ENCODE measurements at regions not wholly inside any gene's neighbourhood (a gene's known extent, or its start where the extent isn't known, plus 50 kb on each side); places are given as distances from the start of the nearest gene placed in this dataset.
"Not testable (repeated sequence)": the region's sequence is repeated elsewhere in the genome, so short reads cannot be mapped to it uniquely, and the experiment has no call there.

DNA sequence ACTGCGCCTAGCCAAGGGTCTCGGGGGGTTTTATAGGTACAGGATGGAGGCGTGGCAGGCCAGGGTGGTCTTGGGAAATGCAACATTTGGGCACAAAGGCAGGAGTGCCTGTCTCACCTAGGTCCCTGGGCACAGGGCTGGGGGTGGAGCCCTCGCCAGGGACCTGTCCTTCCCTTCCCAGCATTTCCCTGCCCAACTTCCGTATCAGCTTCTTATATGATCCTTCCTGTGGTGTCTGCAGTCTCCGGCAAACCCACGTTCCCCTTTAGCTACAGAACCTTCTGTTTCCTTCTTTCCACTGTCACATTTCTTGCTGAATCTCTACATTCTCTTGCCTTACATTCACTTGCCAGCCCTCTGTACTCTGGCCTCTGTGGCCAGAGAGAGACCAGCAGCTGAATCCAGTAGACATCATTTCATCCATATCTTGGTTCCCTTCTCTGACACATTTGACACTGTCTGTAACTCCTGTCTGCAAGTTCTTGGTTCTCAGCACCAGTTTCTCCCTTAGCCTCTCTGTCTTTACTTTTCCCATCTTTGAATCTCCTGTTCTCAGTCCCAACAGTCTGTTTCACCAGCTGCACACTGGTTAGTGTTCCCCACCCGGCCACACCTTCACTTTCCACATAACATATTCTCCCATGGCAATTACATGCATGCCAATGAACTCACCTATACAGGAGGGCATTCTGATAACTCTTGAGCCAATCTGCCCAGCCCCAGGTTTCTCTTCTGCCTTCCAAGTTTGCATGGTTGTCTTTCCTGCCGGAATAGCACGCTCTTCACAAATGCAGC is 134.7 kb upstream of the ZNF608 start:
- Mint-ChIP-seq H3K27ac (ENCODE audit: low read depth) (no peak overlapping the region), H3K27me3 (no peaks in the 10 kb centered on the region), H3K36me3 (ENCODE audit: insufficient read depth) (no peaks in the 10 kb centered on the region), H3K9me3 (peaks cover 12% of the 10 kb centered on the region), H3K4me3 (no peak overlapping the region), H3K4me1 (no peaks in the 10 kb centered on the region)
- DNase-seq (ENCODE audit: low spot score in 2 of 2): no peak
- ATAC-seq (replicated peaks; ENCODE audit: extremely low read depth, poor library complexity, severe bottlenecking): no peak

- Mint-ChIP-seq H3K9me3 (peaks cover 6% of the 10 kb centered on the region), H3K4me1 (no peaks in the 10 kb centered on the region), H3K36me3 (ENCODE audit: insufficient read depth) (no peaks in the 10 kb centered on the region), H3K27ac (ENCODE audit: low read depth) (no peak overlapping the region), H3K27me3 (no peaks in the 10 kb centered on the region), H3K4me3 (no peak overlapping the region)
- no peak for ATAC-seq (replicated peaks; ENCODE audit: extremely low read depth, poor library complexity, severe bottlenecking)
- no peak for DNase-seq (ENCODE audit: low spot score in 2 of 2)
These were observed 137.2 kb upstream of the ZNF608 start for GRCh38 chr5:124883681-124884080.

- Mint-ChIP-seq H3K27ac (ENCODE audit: low read depth) (no peak overlapping the region), H3K27me3 (no peaks in the 10 kb centered on the region), H3K36me3 (ENCODE audit: insufficient read depth) (no peaks in the 10 kb centered on the region), H3K9me3 (peaks cover 2% of the 10 kb centered on the region), H3K4me3 (no peak overlapping the region), H3K4me1 (no peaks in the 10 kb centered on the region)
- no peak for ATAC-seq (replicated peaks; ENCODE audit: extremely low read depth, poor library complexity, severe bottlenecking)
- no peak for DNase-seq (ENCODE audit: low spot score in 2 of 2)
These were observed 137.7 kb upstream of the ZNF608 start for GRCh38 chr5:124884114-124884513.

DNA sequence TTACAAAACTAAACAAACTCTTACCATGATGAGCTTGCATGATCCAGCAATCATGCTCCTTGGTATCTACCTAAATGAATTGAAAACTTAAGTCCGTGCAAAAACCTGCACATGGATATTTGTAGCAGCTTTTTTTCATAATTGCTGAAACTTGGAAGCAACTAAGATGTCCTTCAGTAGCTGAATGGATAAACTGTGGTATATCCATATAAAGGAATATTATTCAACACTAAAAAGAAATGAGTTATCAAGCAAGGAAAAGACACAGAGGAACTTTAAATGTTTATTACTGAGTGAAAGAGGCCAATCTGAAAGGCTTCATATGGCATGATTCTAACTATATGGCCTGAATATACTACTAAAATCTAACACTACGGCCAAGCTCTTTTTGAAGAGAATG is 139.1 kb upstream of the ZNF608 start:
- ATAC-seq (replicated peaks; ENCODE audit: extremely low read depth, poor library complexity, severe bottlenecking): no peak
- Mint-ChIP-seq H3K27ac (ENCODE audit: low read depth) (no peak overlapping the region), H3K4me1 (no peaks in the 10 kb centered on the region), H3K27me3 (no peaks in the 10 kb centered on the region), H3K9me3 (no peaks in the 10 kb centered on the region), H3K36me3 (ENCODE audit: insufficient read depth) (no peaks in the 10 kb centered on the region), H3K4me3 (no peak overlapping the region)
- DNase-seq (ENCODE audit: low spot score in 2 of 2): no peak

- H3K4me1 Mint-ChIP-seq: no peaks in the 10 kb centered on the region
- no peaks in the 10 kb centered on the region for H3K36me3 Mint-ChIP-seq (ENCODE audit: insufficient read depth)
- no peak overlapping the region for H3K27ac Mint-ChIP-seq (ENCODE audit: low read depth)
- H3K27me3 Mint-ChIP-seq: no peaks in the 10 kb centered on the region
- no peak for ATAC-seq (replicated peaks; ENCODE audit: extremely low read depth, poor library complexity, severe bottlenecking)
- no peak for DNase-seq (ENCODE audit: low spot score in 2 of 2)
- no peak overlapping the region for H3K4me3 Mint-ChIP-seq
- peaks cover 5% of the 10 kb centered on the region for H3K9me3 Mint-ChIP-seq
These were observed 140.8 kb upstream of the ZNF608 start for GRCh38 chr5:124887223-124887622.

DNA sequence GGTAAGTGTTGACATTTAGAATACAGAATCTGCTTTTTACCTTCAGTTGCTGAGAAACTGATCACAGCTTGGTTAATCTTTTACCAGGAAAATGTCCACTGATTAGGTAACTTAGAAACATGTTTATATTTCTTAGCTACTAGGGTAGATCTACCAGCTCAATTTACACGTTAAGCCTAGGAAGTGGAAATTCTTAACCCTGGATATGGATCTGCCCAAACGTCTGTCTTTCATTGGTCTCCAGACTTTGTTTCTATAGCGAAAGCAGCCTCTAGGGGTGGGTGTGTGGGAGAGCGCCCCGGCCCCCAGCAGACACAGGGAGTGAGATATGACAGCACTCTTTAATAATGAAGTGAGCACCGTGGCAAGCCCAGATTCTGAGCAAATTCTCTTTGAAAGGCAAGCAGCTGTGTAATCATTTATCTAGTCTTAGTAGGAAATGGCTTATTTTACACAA is 141.6 kb upstream of the ZNF608 start:
- no peak overlapping the region for H3K4me3 Mint-ChIP-seq
- no peak for ATAC-seq (replicated peaks; ENCODE audit: extremely low read depth, poor library complexity, severe bottlenecking)
- no peak for DNase-seq (ENCODE audit: low spot score in 2 of 2)
- H3K27me3 Mint-ChIP-seq: no peaks in the 10 kb centered on the region
- H3K4me1 Mint-ChIP-seq: no peaks in the 10 kb centered on the region
- no peak overlapping the region for H3K27ac Mint-ChIP-seq (ENCODE audit: low read depth)
- peaks cover 5% of the 10 kb centered on the region for H3K9me3 Mint-ChIP-seq
- no peaks in the 10 kb centered on the region for H3K36me3 Mint-ChIP-seq (ENCODE audit: insufficient read depth)

DNA sequence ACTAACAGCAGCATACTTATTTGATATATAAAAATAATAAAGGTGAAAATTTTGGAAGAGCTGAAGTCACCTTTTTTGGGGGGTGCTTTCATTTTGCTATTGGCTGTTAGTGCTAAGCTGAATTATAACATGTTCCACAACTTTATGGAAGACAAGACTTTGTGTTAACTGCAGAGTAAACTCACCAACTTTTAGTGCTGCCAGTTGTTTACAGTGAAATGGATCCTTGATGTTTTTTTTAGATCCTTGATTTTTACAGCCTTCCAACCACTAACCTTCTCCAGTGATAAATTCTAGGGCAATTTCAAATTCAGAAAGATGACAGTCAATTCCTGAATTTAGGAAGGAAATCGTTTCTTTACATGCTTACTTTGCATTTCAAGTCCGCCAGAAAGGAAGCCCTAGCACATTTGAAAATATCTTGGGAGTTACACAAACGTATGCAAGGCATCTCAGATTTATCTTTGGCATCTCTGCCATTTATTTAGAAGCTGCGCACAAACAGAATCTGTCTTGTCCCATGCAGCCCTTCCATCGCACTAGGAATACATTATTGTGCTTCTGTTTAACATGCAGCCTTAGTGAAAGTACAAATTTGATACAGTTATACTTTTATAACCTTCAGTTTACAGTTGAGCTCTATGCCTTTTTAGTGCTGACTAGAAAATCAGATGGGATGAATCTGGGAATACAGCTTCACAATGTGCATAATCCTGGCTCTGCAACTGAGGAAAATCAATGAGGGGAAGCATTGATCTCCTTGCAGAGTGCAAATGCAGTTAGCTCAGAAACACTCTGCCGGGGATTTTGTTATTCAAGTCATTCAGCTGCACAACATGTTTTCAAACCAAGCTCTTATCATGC is 142.4 kb upstream of the ZNF608 start:
- Mint-ChIP-seq H3K9me3 (peaks cover 5% of the 10 kb centered on the region), H3K4me3 (no peak overlapping the region), H3K27me3 (no peaks in the 10 kb centered on the region), H3K4me1 (no peaks in the 10 kb centered on the region), H3K27ac (ENCODE audit: low read depth) (no peak overlapping the region), H3K36me3 (ENCODE audit: insufficient read depth) (no peaks in the 10 kb centered on the region)
- ATAC-seq (replicated peaks; ENCODE audit: extremely low read depth, poor library complexity, severe bottlenecking): no peak
- DNase-seq (ENCODE audit: low spot score in 2 of 2): no peak

DNA sequence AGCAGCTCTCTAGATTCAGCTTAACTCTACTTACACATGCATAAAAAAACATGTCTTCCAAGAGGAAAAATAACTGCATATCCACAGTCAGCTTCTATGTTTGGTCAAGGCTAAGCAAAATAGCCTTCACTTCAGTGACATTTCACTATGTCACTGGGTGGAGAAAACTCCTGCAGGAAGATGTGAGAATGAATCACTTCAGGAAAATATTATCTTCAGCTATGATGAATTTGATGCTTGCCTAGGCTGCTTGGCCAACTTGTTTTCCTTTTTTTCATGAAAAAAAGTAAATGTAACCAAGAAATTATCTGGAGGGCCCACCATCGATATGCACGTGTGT is 143.0 kb upstream of the ZNF608 start:
- Mint-ChIP-seq H3K4me3 (no peak overlapping the region), H3K36me3 (ENCODE audit: insufficient read depth) (no peaks in the 10 kb centered on the region), H3K27ac (ENCODE audit: low read depth) (no peak overlapping the region), H3K4me1 (no peaks in the 10 kb centered on the region), H3K27me3 (no peaks in the 10 kb centered on the region), H3K9me3 (peaks cover 5% of the 10 kb centered on the region)
- no peak for DNase-seq (ENCODE audit: low spot score in 2 of 2)
- no peak for ATAC-seq (replicated peaks; ENCODE audit: extremely low read depth, poor library complexity, severe bottlenecking)

GRCh38 chr5:124889850-124890249 is 143.4 kb upstream of the ZNF608 start:
- no peaks in the 10 kb centered on the region for H3K36me3 Mint-ChIP-seq (ENCODE audit: insufficient read depth)
- no peak overlapping the region for H3K4me3 Mint-ChIP-seq
- no peaks in the 10 kb centered on the region for H3K27me3 Mint-ChIP-seq
- H3K4me1 Mint-ChIP-seq: no peaks in the 10 kb centered on the region
- H3K27ac Mint-ChIP-seq (ENCODE audit: low read depth): no peak overlapping the region
- ATAC-seq (replicated peaks; ENCODE audit: extremely low read depth, poor library complexity, severe bottlenecking) (no peak), DNase-seq (ENCODE audit: low spot score in 2 of 2) (no peak)
- H3K9me3 Mint-ChIP-seq: peaks cover 5% of the 10 kb centered on the region

DNA sequence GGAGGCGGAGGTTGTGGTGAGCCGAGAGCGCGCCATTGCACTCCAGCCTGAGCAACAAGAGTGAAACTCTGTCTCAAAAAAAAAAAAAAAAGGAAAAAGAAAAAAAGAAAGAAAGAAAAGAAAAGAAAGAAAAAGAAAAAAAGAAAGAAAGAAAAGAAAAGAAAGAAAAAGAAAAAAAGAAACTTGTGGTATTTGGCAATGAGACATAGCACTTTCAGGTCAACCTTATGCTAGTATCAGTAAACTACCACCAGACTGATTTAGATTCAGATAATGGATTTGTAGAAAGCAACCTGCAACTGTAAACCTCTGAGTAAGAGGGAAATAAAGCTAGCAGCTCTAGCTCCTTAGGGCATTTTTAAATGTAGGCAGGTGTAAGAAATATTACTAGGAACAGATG is 144.0 kb upstream of the ZNF608 start:
- H3K4me3 Mint-ChIP-seq; H3K27ac Mint-ChIP-seq (ENCODE audit: low read depth); ATAC-seq (replicated peaks; ENCODE audit: extremely low read depth, poor library complexity, severe bottlenecking); H3K9me3 Mint-ChIP-seq; H3K36me3 Mint-ChIP-seq (ENCODE audit: insufficient read depth); DNase-seq (ENCODE audit: low spot score in 2 of 2); H3K4me1 Mint-ChIP-seq; H3K27me3 Mint-ChIP-seq: not testable (repeated sequence)

DNA sequence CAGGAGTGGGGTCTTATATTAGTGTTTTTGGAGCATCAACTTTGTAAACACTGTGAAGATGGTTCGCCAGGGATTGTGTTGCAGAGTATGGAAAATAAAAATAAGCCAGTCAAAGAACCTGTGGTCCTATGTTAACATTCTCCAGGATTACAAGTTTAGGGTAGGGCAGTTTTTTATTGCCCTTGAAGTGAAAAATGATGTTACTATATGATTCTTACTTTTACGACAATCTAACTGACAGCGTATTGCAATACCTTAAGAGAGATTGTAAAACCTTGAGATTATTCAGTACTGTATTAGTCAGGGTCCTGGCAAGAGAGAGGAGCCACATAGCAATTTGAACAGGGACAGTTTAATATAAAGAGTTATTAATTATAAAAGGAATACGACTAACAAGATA is 144.7 kb upstream of the ZNF608 start:
- DNase-seq (ENCODE audit: low spot score in 2 of 2) (no peak), ATAC-seq (replicated peaks; ENCODE audit: extremely low read depth, poor library complexity, severe bottlenecking) (no peak)
- H3K27me3 Mint-ChIP-seq: no peaks in the 10 kb centered on the region
- no peaks in the 10 kb centered on the region for H3K4me1 Mint-ChIP-seq
- no peak overlapping the region for H3K27ac Mint-ChIP-seq (ENCODE audit: low read depth)
- H3K4me3 Mint-ChIP-seq: no peak overlapping the region
- no peaks in the 10 kb centered on the region for H3K36me3 Mint-ChIP-seq (ENCODE audit: insufficient read depth)
- peaks cover 5% of the 10 kb centered on the region for H3K9me3 Mint-ChIP-seq

- Mint-ChIP-seq H3K27me3 (no peaks in the 10 kb centered on the region), H3K9me3 (peaks cover 5% of the 10 kb centered on the region), H3K4me1 (no peaks in the 10 kb centered on the region), H3K36me3 (ENCODE audit: insufficient read depth) (no peaks in the 10 kb centered on the region), H3K27ac (ENCODE audit: low read depth) (no peak overlapping the region), H3K4me3 (no peak overlapping the region)
- DNase-seq (ENCODE audit: low spot score in 2 of 2) (no peak), ATAC-seq (replicated peaks; ENCODE audit: extremely low read depth, poor library complexity, severe bottlenecking) (no peak)
These were observed 145.9 kb upstream of the ZNF608 start for GRCh38 chr5:124892185-124892848.
